Astrocyte (in vitro differentiated cells and primary cell): ENCODE measurements at regions not wholly inside any gene's neighbourhood (a gene's known extent, or its start where the extent isn't known, plus 50 kb on each side); places are given as distances from the start of the nearest gene placed in this dataset.

Experiments used
- DNase-seq: peaks from one replicate; pipeline ENCODE4 v3.0.0-alpha.2; 2010; ENCODE audit warnings: low read depth
- FAIRE-seq: peaks from 2 replicates; lab custom pipeline; 2011; peaks lifted over from hg19 to GRCh38; lab: Jason Lieb, UNC
- H2AFZ ChIP-seq: 2 replicates; pipeline ENCODE4 v1.6.0; 2012; ENCODE audit warnings: low read depth, low read length, inconsistent platforms
- H3K27ac ChIP-seq: 2 replicates; pipeline ENCODE4 v1.5.1; 2011; ENCODE audit warnings: low read depth, low read length, inconsistent platforms
- H3K27me3 ChIP-seq: 2 replicates; pipeline ENCODE4 v1.6.0; 2011; ENCODE audit warnings: low read length, inconsistent platforms; ENCODE audit not compliant: insufficient read depth
- H3K36me3 ChIP-seq: 2 replicates; pipeline ENCODE4 v1.5.1; 2011; ENCODE audit warnings: low read length, inconsistent platforms; ENCODE audit not compliant: insufficient read depth
- H3K4me1 ChIP-seq: 2 replicates; pipeline ENCODE4 v1.5.1; 2011; ENCODE audit warnings: low read length, inconsistent platforms; ENCODE audit not compliant: insufficient read depth
- H3K4me2 ChIP-seq: 2 replicates; pipeline ENCODE4 v1.6.0; 2012; ENCODE audit warnings: low read length, inconsistent platforms
- H3K4me3 ChIP-seq: 2 replicates; pipeline ENCODE4 v1.5.1; 2011; ENCODE audit warnings: low read depth, mild to moderate bottlenecking, low read length, inconsistent platforms; ENCODE audit not compliant: insufficient read depth
- H3K79me2 ChIP-seq: 2 replicates; pipeline ENCODE4 v1.6.0; 2012; ENCODE audit warnings: mild to moderate bottlenecking, low read length, inconsistent platforms; ENCODE audit not compliant: insufficient read depth
- H3K9ac ChIP-seq: 2 replicates; pipeline ENCODE4 v1.6.0; 2012; ENCODE audit warnings: mild to moderate bottlenecking, low read length, inconsistent platforms
- H3K9me3 ChIP-seq: 2 replicates; pipeline ENCODE4 v1.5.1; 2012; ENCODE audit warnings: low read depth, mild to moderate bottlenecking, low read length, inconsistent platforms; ENCODE audit not compliant: insufficient read depth
- H4K20me1 ChIP-seq: 2 replicates; pipeline ENCODE4 v1.6.0; 2012; ENCODE audit warnings: low read length, inconsistent platforms; ENCODE audit not compliant: insufficient read depth
- H3K27ac Mint-ChIP-seq: one replicate; pipeline ENCODE4 v1.8.0; 2021; ENCODE audit warnings: mild to moderate bottlenecking, mixed read lengths; ENCODE audit not compliant: unreplicated experiment
- H3K27me3 Mint-ChIP-seq: one replicate; pipeline ENCODE4 v1.8.0; 2021; ENCODE audit warnings: low read depth, mixed read lengths; ENCODE audit not compliant: unreplicated experiment
- H3K36me3 Mint-ChIP-seq: one replicate; pipeline ENCODE4 v1.8.0; 2021; ENCODE audit warnings: low read depth, mixed read lengths; ENCODE audit not compliant: unreplicated experiment
- H3K4me1 Mint-ChIP-seq: one replicate; pipeline ENCODE4 v1.8.0; 2021; ENCODE audit warnings: low read depth, mixed read lengths; ENCODE audit not compliant: unreplicated experiment
- H3K4me3 Mint-ChIP-seq: one replicate; pipeline ENCODE4 v1.8.0; 2021; ENCODE audit warnings: mild to moderate bottlenecking, moderate library complexity, mixed read lengths; ENCODE audit not compliant: unreplicated experiment
- H3K9me3 Mint-ChIP-seq: one replicate; pipeline ENCODE4 v1.8.0; 2021; ENCODE audit warnings: mild to moderate bottlenecking, mixed read lengths; ENCODE audit not compliant: unreplicated experiment
- EZH2 ChIP-seq: IDR thresholded peaks from 2 replicates; pipeline ENCODE4 v1.6.1; 2012; ENCODE audit warnings: mild to moderate bottlenecking, low read length, inconsistent platforms; ENCODE audit not compliant: insufficient read depth
- TF ChIP-seq, protein P1 (sequence below): IDR thresholded peaks from 2 replicates; pipeline ENCODE4 v1.5.1; 2011; ENCODE audit warnings: low read depth, mild to moderate bottlenecking, inconsistent platforms, low read length, moderate library complexity; ENCODE audit not compliant: insufficient read depth

DNA sequence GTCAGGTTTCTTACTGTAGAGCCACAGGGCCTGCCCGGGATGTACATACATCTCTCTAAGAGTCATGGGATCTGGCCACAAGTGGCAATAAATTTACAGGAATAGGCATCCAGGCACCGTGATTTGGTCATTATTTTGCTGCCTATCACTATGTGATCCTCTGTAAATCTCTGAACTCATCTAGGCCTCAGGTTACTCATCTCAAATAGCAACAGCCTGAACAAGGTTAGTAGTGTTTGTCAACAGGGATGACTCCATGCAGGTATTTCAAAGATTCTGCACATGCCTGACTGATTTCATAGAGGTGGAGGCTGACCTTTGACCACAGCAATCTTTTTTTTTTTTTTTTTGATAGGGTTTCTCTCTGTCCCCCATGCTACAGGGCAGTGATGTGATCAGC is 88.8 kb upstream of the TBL1XR1 start:
- no peak overlapping the region for H3K27ac ChIP-seq
- no peaks in the 10 kb centered on the region for H3K9me3 ChIP-seq
- H2AFZ ChIP-seq = no peak overlapping the region
- Mint-ChIP-seq H3K36me3 (no peaks in the 10 kb centered on the region), H3K4me3 (no peak overlapping the region), H3K4me1 (peaks cover 10% of the 10 kb centered on the region), H3K27me3 (no peaks in the 10 kb centered on the region), H3K9me3 (no peaks in the 10 kb centered on the region), H3K27ac (no peak overlapping the region)
- no peaks in the 10 kb centered on the region for H3K36me3 ChIP-seq
- H4K20me1 ChIP-seq = no peaks in the 10 kb centered on the region
- H3K4me3 ChIP-seq = no peak overlapping the region
- H3K9ac ChIP-seq = no peak overlapping the region
- TF ChIP-seq, protein P1, sequence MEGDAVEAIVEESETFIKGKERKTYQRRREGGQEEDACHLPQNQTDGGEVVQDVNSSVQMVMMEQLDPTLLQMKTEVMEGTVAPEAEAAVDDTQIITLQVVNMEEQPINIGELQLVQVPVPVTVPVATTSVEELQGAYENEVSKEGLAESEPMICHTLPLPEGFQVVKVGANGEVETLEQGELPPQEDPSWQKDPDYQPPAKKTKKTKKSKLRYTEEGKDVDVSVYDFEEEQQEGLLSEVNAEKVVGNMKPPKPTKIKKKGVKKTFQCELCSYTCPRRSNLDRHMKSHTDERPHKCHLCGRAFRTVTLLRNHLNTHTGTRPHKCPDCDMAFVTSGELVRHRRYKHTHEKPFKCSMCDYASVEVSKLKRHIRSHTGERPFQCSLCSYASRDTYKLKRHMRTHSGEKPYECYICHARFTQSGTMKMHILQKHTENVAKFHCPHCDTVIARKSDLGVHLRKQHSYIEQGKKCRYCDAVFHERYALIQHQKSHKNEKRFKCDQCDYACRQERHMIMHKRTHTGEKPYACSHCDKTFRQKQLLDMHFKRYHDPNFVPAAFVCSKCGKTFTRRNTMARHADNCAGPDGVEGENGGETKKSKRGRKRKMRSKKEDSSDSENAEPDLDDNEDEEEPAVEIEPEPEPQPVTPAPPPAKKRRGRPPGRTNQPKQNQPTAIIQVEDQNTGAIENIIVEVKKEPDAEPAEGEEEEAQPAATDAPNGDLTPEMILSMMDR = no peak
- TF ChIP-seq EZH2 = no peak
- no peak overlapping the region for H3K4me2 ChIP-seq
- no peaks in the 10 kb centered on the region for H3K27me3 ChIP-seq
- FAIRE-seq = no peak
- no peaks in the 10 kb centered on the region for H3K79me2 ChIP-seq
- no peaks in the 10 kb centered on the region for H3K4me1 ChIP-seq
- DNase-seq = no peak

DNA sequence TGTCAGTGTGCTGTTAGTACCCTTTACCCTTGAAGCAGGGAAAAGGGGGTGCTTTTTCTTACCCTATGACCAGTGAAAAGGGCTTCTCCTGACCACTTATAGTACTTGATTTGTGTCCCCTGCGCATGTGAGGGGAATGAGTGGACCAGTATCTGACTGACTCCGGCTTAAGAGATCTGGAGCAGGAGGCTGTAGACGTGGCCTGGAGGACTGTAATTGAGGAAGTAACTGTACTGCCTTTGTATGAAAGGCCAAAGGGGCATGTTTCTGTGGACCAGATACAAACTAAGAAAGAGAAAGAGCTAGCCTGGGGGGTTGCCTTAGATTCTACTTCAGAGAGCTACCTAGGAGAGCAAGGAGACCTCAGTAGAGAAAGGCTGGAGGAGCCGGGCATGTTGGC is 89.9 kb upstream of the TBL1XR1 start:
- H3K4me1 Mint-ChIP-seq = peaks cover 7% of the 10 kb centered on the region
- H4K20me1 ChIP-seq = no peaks in the 10 kb centered on the region
- no peaks in the 10 kb centered on the region for H3K4me1 ChIP-seq
- no peaks in the 10 kb centered on the region for H3K9me3 ChIP-seq
- H3K4me2 ChIP-seq = no peak overlapping the region
- no peak for FAIRE-seq
- DNase-seq = no peak
- H3K36me3 ChIP-seq = no peaks in the 10 kb centered on the region
- no peak overlapping the region for H2AFZ ChIP-seq
- no peaks in the 10 kb centered on the region for H3K79me2 ChIP-seq
- no peak overlapping the region for H3K9ac ChIP-seq
- no peak overlapping the region for H3K27ac ChIP-seq
- no peak overlapping the region for H3K27ac Mint-ChIP-seq
- H3K9me3 Mint-ChIP-seq = no peaks in the 10 kb centered on the region
- H3K27me3 ChIP-seq = no peaks in the 10 kb centered on the region
- no peak overlapping the region for H3K4me3 Mint-ChIP-seq
- H3K36me3 Mint-ChIP-seq = no peaks in the 10 kb centered on the region
- H3K4me3 ChIP-seq = no peak overlapping the region
- no peaks in the 10 kb centered on the region for H3K27me3 Mint-ChIP-seq
- no peak for TF ChIP-seq EZH2
- TF ChIP-seq, protein P1 = no peak

DNA sequence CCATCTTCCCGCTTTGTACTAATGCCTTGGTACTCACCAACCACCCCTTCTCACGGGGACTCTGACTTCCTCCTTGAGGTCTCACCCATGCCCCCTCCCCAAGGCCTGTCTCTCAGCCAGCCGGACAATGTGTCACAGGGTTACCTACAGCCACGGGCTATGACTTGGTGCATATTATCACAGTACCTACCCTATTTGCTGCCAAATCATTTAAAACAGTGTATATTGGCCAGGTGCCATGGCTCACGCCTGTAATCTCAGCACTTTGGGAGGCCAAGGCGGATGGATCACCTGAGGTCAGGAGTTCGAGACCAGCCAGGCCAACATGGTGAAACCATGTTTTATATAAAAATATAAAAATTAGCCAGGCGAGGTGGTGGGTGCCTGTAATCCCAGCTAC is 93.4 kb upstream of the TBL1XR1 start:
- no peaks in the 10 kb centered on the region for H3K36me3 Mint-ChIP-seq
- H3K27ac Mint-ChIP-seq = no peak overlapping the region

More for the DNA sequence above, 93.4 kb upstream of the TBL1XR1 start:
- Histone ChIP-seq H3K9me3 (no peaks in the 10 kb centered on the region), H3K79me2 (no peaks in the 10 kb centered on the region), H3K4me3 (no peak overlapping the region), H3K4me1 (no peaks in the 10 kb centered on the region), H3K4me2 (no peak overlapping the region), H4K20me1 (no peaks in the 10 kb centered on the region), H3K27ac (no peak overlapping the region), H3K36me3 (no peaks in the 10 kb centered on the region), H2AFZ (no peak overlapping the region), H3K27me3 (no peaks in the 10 kb centered on the region), H3K9ac (no peak overlapping the region)
- peaks cover 1% of the 10 kb centered on the region for H3K4me1 Mint-ChIP-seq
- no peaks in the 10 kb centered on the region for H3K27me3 Mint-ChIP-seq
- TF ChIP-seq, protein P1 = no peak
- TF ChIP-seq EZH2 = no peak
- FAIRE-seq = no peak
- H3K9me3 Mint-ChIP-seq = no peaks in the 10 kb centered on the region
- DNase-seq = no peak
- H3K4me3 Mint-ChIP-seq = no peak overlapping the region
